Daoy (cell line): ENCODE measurements at regions not wholly inside any gene's neighbourhood (a gene's known extent, or its start where the extent isn't known, plus 50 kb on each side); places are given as distances from the start of the nearest gene placed in this dataset.
"Not testable (repeated sequence)": the region's sequence is repeated elsewhere in the genome, so short reads cannot be mapped to it uniquely, and the experiment has no call there.

Experiments used
- DNase-seq: peaks from one replicate; pipeline ENCODE4 v3.0.0-alpha.2; 2015; ENCODE audit warnings: low read depth

DNA sequence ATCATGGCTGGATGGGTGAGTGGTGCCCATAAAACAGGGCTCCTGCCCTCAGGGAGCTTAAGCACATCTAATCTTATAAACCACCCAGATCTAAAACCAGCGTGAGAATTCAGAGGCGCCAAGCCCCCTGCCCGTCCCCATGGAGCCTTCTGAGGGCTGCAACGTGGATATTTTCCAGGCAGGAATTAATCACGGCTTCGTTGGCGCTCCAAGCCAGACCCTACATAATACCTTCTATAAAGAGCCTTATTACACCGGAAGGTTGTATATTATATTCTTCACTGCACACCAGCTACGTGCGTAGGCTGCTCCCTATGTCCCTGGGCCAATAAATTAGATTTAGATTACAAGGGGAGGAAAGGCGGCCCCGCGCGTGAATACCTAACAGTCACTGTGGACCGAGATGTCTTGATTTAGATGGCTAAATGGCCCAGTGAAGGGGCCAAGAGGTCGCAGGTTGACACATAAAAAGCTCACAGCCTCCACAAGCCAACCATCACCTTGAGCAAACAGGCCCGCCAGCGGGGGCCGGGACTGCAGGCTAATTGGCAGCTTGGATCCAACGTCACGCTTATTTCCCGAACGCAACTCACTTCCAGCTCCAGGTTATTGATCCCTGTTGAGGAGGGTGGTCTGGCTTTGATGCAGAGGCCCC lies 64.7 kb upstream of the APCDD1L start:
- no peak for DNase-seq

DNA sequence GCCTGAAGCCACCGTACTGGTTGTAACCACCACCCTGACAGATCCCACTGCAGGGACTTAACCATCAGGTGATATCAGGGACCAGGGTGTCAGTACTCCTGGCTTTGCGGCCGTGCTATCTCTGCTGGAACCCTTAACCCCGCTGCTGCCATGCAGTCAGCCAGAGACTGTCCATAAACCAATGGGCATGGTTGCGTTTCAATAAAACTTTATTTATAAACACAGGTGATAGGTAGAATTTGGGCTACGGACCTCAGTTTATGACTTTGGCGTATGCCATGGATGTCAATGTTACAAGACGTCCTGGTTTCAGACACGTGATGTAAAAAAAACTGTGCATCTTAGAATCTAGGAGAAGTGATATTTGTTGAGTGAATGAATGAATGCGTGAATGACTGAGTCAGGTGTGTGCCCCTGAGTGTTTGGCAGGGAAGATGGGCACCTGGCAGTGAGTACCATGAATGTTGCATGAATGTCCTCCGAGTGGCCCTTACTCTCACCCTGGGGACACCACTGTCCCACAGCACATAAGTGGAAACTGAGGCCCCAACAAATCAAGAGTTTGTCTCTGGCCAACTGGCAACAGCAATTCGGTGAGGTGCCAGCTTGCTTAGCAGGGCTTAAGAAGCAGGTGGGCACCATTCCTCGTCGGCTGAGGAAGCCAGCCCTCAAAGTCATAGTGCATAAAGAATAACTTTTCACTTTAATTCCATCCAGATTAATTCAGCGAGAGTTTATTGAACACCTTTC lies 64.0 kb upstream of the APCDD1L start:
- DNase-seq, result no peak

DNA sequence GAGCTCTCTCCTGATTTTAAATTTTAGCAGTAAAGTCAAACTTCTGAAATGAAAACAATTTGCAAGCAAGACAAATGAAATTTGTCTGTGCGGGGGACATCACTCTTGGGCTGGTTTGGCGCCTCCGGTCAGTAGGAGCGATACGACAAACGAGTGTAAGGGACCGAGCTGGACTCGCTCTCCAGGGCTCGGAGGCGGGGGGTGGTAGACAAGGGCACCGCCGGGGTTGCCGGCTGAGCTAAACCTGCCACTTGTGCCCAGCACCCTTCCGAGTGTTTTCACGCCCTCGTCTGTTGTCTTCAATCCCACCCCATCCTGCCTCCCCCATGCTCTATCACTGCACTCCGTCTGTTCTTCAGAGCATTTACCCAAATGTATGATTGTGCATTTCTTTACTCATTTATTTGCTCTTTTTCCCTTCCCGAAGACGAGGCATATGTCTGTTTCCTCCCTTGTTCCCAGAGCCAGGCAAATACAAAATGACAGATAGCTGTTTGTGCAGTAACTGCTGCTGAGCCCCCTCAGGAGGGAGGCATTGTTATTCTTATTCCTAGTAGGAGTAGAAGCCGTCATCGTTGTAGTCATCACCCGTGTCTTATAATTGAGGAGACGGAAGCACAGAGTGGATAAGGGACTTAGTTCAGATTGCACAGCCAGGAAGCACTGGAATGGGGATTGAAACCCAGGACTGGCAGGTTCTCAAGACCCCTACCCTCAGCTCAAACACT lies 62.8 kb upstream of the APCDD1L start:
- no peak for DNase-seq

DNA sequence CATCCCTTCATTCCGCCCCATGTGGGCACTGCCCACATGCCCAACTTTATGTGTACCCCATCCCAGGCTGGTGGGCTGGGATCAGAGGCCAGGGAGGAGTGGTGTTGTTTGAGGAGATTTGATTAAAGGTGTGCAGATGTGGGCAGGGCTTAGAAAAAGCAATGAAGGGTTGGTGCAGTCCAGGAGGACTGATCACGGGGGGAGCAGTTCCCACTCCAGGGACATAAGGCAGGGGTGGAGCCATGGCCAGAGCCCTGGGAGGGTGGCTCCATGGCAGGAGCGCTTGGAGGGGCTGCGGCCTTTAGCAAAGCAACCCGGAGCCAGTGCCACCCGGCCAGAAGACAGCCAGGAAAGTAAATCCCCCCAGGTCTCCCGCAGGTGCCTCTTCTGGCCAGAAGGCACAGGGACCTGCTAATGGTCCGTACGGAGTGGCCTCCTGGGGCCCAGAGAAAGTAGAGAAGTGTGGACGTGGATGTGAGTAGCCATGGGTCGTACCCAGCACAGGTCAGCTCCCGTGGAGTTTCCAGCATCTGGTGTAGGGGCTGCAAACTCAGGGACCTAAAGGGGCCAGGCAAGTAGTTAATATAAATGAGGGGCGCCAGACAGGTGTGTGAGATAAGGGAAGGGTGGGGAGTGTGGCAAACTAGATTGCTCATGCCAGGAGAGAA lies 62.1 kb upstream of the APCDD1L start:
- DNase-seq, result no peak

DNA sequence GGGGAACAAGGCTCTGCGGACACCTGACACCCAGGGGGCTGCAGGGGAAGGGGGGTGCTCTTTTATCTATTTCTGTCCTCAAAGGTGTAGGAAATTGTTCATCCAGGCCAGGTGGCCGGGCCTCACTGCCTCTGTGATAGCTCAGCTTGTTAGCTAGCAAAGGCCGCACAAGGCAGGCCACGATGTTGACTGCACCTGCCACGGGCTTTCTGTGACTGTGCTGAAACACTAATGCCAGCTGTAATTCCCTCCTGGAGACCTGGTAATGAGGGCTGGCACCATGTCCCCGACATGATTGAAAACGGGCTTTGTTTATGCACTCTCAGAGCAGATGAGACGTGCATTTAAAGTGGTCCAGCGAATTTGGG lies 61.4 kb upstream of the APCDD1L start:
- DNase-seq, result no peak

DNA sequence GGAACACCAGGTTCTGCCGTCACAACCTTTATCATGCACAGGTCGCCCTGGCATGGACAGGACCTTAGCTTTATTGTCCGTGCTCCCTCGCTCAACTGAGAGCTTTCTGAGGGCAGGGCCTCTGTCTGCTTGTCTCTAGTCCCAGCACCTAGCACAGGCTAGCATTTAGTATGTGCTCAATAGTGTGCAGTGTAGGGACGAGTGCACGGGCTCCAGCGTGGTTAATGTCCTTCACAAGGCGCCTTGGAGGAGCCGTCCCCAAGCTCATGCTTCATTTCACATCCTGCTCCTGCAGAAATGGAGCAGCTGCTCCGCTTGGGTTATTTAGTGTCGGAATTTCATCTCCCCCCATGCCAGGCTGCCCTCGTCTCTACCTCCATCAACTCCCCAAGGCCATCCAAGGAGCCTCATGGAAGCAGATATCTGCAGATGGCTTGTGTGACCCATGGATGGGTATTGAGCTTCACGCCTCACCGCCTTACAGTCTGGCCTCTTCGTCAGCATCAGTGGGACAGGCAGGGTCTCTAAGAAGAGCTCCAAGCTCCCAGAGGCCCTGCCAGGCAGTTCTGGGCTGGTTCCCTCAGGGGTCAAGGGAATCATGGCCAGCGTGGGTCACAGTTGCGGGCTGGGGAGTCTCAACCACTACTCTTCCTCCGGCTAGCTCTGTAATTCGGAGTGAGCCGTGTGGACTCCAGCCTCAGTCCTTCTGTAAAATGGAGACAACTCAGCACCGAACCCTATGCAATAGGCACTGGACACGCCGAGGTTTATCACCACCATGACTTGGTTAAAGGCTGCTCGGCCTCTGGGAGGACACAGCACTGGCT lies 60.8 kb upstream of the APCDD1L start:
- no peak for DNase-seq

DNA sequence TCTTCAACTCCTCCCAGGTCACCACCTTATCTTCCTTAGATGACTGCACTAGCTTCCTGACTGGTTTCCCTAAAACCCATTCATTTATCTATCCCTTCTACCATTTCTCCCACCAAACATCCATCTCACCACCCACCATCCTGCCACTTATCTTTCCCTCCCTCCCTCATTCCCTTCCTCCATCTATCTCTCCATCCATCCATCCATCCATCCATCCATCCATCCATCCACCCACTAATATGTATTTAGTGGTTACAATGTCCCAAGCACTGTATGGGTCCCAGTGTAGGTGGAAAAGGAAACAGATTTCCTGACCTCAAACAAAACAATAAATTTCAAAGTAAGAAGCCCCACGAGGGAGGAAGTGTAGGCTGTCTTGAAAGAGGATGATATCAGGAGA lies 59.3 kb upstream of the APCDD1L start:
- no peak for DNase-seq

DNA sequence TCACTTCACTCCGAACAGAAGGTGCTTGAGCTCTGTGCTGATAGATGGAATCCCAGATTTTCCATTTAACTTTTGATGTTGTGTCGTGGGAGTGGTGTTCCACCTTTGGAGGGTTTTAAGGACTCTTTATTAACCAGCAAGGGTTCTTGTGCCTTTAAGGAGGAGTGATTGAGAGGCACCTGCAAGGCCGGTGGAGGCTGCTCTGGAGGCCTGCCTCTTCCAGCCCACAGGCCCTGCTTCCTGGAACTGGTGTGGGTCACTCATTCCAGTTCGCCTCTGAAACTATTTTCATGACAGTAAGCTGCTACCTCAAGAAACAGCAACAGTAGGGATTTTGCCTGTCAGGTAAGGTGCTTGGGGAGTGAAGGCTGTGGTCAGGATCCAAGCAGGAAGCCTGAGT lies 58.8 kb upstream of the APCDD1L start:
- no peak for DNase-seq

DNA sequence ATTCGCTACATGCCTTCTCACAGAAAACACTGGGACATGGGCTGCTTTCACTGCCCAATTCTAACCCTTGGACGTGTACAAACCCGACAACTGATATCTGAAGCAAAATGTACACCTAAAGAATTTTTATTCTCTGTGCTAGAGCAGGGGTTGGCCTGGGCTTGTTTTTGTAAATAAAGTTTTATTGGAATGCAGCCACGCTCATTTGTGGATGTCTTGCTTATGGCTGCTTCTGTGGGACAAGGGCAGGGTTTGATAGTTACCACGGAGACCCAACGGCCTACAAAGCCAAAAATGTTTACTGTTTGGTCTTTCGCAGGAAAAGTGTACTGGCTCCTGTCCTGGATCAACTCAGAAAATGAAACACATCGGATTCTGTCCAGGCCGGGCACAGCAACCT lies 58.1 kb upstream of the APCDD1L start:
- DNase-seq, result no peak

DNA sequence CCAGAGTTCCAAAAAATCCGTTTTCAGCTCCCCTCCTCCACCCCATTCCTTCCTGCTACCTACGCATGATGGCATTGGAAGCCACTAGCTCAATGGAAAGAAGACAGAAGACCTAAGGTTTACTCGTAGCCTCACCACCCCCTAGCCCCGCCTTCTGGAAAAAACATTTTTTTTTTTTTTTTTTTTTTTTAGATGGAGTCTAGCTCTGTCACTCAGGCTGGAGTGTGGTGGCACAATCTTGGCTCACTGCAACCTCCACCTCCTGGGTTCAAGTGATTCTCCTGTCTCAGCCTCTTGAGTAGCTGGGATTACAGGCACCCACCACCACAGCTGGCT lies 57.2 kb upstream of the APCDD1L start:
- DNase-seq, result not testable (repeated sequence)

DNA sequence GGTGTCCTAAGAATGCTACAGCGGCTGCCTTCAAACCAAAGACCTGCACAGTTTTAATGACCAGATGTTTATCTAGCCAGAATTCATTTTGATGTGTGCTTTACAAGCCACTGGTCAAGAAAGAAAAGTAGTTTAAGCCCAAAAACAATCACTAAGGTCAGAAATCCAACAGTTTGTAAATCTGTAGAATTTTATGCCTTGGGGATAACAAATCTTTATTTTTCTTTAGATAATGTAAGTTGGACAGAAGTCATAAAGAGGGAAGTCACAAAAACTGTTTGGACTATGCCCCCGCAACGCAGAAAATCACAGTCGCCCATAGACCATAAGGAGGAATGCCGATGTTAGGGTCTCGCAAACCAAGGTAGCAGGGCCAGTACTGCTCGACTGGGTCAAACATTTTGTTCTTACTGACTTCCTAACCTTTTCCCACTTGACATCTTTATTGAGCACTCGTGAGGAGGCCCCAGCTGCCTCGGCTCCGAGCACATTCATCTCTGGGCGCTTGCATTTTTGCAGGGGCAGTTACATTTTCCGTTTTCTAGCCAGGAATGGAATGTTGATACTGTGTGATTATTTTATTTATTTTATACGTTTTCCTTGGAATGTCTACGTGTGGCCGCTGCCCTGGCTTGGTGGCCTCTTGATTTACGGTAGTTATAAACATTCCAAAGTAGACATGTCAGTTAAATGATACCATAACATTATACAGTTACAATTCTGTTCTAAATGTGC lies 56.7 kb upstream of the APCDD1L start:
- no peak for DNase-seq

DNA sequence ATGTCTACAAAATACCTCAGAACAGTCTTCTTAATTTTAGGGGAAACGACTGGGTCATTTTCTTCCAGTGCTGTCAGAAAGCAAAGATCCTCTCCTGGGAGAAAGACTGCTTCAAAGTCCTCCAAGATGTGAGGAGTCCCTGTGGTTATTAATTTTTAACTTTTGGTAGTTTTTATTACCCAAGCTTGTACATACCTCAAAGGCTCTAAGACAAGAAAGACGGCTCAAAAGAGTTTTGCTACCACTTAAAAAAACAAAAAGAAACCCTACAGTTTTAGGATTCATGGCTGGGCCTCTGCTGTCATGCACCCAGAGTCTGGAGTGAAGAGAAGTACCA lies 56.1 kb upstream of the APCDD1L start:
- no peak for DNase-seq

DNA sequence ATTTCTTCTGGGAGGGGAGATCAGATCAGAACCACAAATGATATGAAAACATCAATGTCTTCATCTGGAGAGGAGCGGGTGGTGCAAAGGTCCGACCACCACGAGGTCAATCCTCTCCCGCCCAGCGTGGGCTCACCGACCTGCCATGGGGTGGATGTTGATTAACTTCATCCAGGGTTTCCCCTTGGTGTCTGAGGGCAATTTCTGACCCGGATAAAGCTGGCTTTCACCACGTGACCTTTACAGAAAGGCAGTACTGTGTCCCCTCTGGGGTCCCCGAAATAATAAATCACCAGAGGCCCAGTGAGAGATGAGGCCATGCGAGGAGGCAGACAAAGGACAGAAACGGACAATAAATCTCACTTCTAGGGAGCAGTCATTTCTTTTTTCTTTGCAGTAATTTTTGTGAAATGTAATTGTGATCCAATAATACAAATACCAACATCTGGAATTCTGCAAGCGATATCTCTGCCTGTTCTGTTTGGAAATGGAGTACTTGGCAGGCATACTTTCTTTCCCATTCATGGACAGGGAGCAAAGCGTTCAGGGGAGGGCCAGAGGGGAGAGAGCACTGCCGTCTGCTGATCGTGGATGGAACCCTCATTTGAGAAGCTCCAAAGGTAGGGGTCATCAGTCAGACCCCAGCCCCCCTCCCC lies 55.1 kb upstream of the APCDD1L start:
- DNase-seq, result no peak

DNA sequence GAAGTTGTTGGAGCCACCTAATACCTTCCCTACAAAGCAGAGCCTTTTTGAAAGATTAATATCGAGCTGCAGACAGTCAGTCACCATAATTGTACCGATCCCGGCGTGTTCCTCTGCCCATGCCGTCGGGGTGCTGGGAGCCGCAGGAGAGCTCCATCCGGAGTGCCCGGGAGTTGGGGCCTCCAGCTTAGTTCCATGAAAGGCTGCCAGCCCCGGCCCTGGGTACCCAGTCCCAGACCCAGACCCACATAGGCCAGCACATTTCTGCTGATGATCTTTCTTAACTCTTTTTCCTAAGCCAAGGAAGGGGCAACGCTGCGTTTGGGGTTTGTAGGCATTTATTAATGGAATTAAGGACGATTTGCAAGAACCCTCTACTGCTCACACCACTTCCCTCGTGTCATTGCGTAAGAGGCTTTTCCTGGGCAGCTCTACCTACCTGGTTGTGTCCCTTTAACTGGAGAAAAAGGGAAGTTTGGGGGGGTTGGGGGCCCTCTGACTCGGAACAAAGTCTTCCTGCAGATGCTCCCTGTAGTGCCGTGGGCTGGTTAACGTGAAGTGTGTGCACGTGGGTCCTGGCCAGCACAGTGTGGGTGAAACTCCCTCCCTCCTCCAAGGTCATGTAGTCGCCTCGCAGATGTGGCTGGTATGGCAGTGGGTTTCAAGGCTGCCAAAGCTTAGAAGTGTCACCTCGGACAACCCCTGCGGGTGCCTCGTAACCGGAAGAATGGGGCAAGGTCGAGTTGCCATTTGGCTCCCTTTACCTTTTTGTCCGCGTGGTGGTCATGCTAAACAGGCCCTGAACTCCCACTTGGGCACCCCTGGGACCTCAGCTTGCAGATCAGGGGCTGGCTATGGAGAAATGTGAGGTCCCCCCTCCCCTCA lies 54.3 kb upstream of the APCDD1L start:
- DNase-seq, result no peak

DNA sequence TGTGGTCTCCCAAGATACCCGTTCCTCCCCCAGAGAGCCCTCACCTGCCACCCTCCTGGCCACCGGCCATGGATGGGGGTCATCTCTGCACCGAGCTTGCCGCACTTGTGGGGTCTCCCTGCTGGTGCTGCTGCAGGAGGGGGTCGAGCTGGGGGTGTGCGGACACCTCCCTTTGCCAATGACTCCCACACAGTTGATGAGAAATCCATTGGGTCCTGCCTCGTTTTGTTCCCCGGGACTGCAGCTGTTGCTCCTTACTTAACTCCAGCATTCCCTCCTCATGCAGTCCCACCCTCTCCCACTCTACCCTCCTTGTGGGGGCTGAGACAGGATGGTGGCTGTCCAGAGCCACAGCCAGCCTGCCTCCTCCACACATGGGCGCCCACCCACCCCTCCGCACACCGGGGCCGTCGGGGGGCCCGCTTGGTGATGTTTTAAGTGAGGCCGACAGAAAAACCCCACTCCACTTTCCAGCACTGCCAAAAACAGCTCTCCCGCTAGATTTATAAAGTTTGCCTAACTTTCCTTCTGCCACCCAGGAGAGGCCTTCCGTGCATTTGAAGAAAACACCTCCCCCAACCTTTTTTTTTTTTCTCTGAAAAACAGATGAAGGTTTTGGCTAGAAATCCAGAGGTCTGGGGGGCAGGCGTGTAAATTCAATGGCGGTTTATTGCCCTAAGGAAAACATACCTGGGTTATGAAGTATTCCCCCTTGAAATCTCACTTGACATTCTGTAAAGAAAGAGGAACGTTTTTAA lies 53.5 kb upstream of the APCDD1L start:
- DNase-seq, result no peak

DNA sequence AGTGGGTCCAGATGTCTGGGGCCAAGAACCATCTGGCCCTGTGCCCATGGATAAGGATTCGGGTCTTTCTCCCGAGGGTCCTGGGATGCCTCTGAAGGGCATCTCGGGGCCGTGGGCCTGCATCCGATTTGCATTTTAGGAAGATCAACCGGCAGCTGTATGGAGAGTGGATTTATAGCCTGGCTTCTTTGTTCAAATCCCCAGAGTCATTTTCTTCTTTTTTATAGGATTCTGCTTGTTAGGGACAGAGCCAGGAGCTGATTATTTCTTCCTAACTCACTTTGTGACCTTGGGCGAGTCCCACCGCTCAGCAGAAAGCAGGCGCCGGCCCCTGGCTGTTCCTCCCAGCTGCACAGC lies 52.9 kb upstream of the APCDD1L start:
- DNase-seq, result no peak

DNA sequence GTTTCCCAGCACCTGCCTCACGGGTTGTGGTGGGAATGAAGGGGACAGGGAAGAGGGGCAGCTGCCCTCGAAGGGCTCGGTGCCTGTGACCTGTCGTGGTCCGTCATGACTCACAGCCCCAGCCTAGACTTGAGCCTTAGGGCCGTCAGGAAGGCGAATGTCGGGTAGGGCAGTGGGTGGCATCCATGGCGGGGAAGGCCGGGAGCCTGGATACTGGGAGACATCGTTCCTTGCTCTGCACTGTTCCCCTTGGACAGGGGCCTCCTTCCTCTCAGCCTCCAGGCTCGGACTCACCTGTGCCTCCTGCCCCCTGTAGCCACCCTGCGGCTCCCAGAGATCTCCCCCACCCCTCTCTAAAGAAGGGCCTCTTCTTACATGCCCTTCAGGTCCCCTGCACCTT lies 52.2 kb upstream of the APCDD1L start:
- no peak for DNase-seq

DNA sequence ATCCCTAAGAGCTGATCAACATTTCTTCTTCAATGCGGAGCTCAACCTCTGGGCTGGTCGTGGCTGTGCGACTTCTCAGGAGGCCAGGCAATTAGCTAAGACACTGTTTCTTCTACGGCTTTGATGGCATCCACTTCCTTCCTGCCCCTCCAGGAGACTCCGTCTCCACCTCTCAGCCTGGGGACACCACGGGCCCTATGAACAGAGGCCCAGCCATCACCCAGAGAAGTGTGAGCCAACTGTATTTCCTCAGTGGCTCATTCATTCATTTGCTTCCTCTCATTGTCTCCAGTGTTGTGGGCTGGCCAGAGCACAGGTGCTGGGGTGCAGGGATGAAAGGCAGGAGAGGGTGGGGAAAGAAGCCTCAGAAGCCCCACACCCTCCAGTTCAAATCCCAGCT lies 51.8 kb upstream of the APCDD1L start:
- no peak for DNase-seq
